Fibroblast of mammary gland (primary cell): ENCODE measurements at regions not wholly inside any gene's neighbourhood (a gene's known extent, or its start where the extent isn't known, plus 50 kb on each side); places are given as distances from the start of the nearest gene placed in this dataset.
A peak's percentile ranks its signal among the peaks of the same experiment; 100 is the strongest.
"Not testable (repeated sequence)": the region's sequence is repeated elsewhere in the genome, so short reads cannot be mapped to it uniquely, and the experiment has no call there.

Source experiments
- DNase-seq: peaks from one replicate; pipeline ENCODE4 v3.0.0-alpha.2; 2010; ENCODE audit warnings: low read depth
- H3K4me3 ChIP-seq: 2 replicates; pipeline ENCODE4 v1.5.1; 2011; ENCODE audit warnings: low read depth, mild to moderate bottlenecking, low read length, moderate library complexity; ENCODE audit not compliant: control insufficient read depth
- CTCF ChIP-seq: conservative IDR thresholded peaks from 2 replicates; pipeline ENCODE4 v1.5.1; 2011; ENCODE audit warnings: low read depth, low read length, inconsistent platforms; ENCODE audit not compliant: control insufficient read depth, insufficient read depth

GRCh38 chr1:37197411-37197810, 163.1 kb upstream of the GRIK3 start:
- DNase-seq: no peak
- no peak for TF ChIP-seq CTCF
- H3K4me3 ChIP-seq: no peak overlapping the region

GRCh38 chr1:37214305-37214704, 180.0 kb upstream of the GRIK3 start:
- DNase-seq, H3K4me3 ChIP-seq: not testable (repeated sequence)

- no peak for DNase-seq
- no peak for TF ChIP-seq CTCF
- no peak overlapping the region for H3K4me3 ChIP-seq
Measured at GRCh38 chr1:37233606-37234005, 199.3 kb upstream of the GRIK3 start.

GRCh38 chr1:37234941-37235418, 200.7 kb upstream of the GRIK3 start:
- TF ChIP-seq CTCF: no peak
- no peak for DNase-seq

GRCh38 chr1:37237948-37238347, 203.6 kb upstream of the GRIK3 start:
- no peak for DNase-seq
- no peak for TF ChIP-seq CTCF
- no peak overlapping the region for H3K4me3 ChIP-seq

More at GRCh38 chr1:37234941-37235418, 200.7 kb upstream of the GRIK3 start:
- no peak overlapping the region for H3K4me3 ChIP-seq

GRCh38 chr1:37238364-37239224, 204.3 kb upstream of the GRIK3 start:
- TF ChIP-seq CTCF: no peak
- H3K4me3 ChIP-seq: no peak overlapping the region
- peak; percentile 9 for DNase-seq

- no peak for DNase-seq
- no peak overlapping the region for H3K4me3 ChIP-seq
- no peak for TF ChIP-seq CTCF
Measured at GRCh38 chr1:37239225-37239740, 205.0 kb upstream of the GRIK3 start.
